NT2/D1 (cell line): ENCODE measurements at regions not wholly inside any gene's neighbourhood (a gene's known extent, or its start where the extent isn't known, plus 50 kb on each side); places are given as distances from the start of the nearest gene placed in this dataset.

Experiments used
- YY1 ChIP-seq: IDR thresholded peaks from 2 replicates; pipeline ENCODE4 v1.6.1; 2011; ENCODE audit not compliant: insufficient read length, insufficient read depth
- ZNF274 ChIP-seq: IDR thresholded peaks from 2 replicates; pipeline ENCODE4 v1.6.1; 2011; ENCODE audit warnings: mild to moderate bottlenecking, low read depth, low read length

- TF ChIP-seq ZNF274 (no peak), YY1 (no peak)
Observed at GRCh38 chr3:117266806-117267205, 557.2 kb downstream of the TUSC7 start.
